Upper lobe of left lung (tissue), 6 donors: ENCODE measurements at regions not wholly inside any gene's neighbourhood (a gene's known extent, or its start where the extent isn't known, plus 50 kb on each side); places are given as distances from the start of the nearest gene placed in this dataset.
"Not testable (repeated sequence)": the region's sequence is repeated elsewhere in the genome, so short reads cannot be mapped to it uniquely, and the experiment has no call there.

Experiments
- ATAC-seq, 2 donors: fragments of 200-7000 bp; cut with Tn5 transposase; one replicate each; pipeline ENCODE4 v1.9.1; 2022; ENCODE audit warnings: mild to moderate bottlenecking in 2 of 2, moderate library complexity in 2 of 2; ENCODE audit not compliant: low FRiP score in 2 of 2
- DNase-seq, 2 donors: peaks; one replicate each; pipeline ENCODE4 v3.0.0-alpha.2; 2019 to 2020
- H3K27ac ChIP-seq, 4 donors: fragments of 200-600 bp; sonication (generic); one replicate each; pipeline ENCODE4 v1.5.1; 2016 to 2019
- H3K27me3 ChIP-seq, 4 donors: fragments of 200-600 bp; sonication (generic); one replicate each; pipeline ENCODE4 v1.5.1; 2017 to 2019
- H3K36me3 ChIP-seq, 4 donors: fragments of 200-600 bp; sonication (generic); one replicate each; pipeline ENCODE4 v1.5.1; 2016 to 2019
- H3K4me1 ChIP-seq, 4 donors: fragments of 200-600 bp; sonication (generic); one replicate each; pipeline ENCODE4 v1.5.1; 2018 to 2019
- H3K4me3 ChIP-seq, 4 donors: fragments of 200-600 bp; sonication (generic); one replicate each; pipeline ENCODE4 v1.5.1; 2017 to 2019; ENCODE audit warnings: mild to moderate bottlenecking in 2 of 4, moderate library complexity in 1 of 4
- H3K9me3 ChIP-seq, 4 donors: fragments of 200-600 bp; sonication (generic); one replicate each; pipeline ENCODE4 v1.5.1; 2018 to 2019
- CTCF ChIP-seq, 6 experiments: fragments of 450-650 bp in 4 of 6; fragments of 200-600 bp in 2 of 6; sonication (generic) in 2 of 6; IDR thresholded peaks; one replicate each; pipeline ENCODE4 v1.5.1; 2016 to 2019; ENCODE audit warnings: antibody characterized with exemption in 6 of 6
- EP300 ChIP-seq, 4 donors: sonication (generic); formaldehyde crosslinking; IDR thresholded peaks; one replicate each; pipeline ENCODE4 v1.5.1; 2017; ENCODE audit warnings: antibody characterized with exemption in 4 of 4, control low read depth in 2 of 4
- POLR2A ChIP-seq, 4 donors: fragments of 450-650 bp; IDR thresholded peaks; one replicate each; pipeline ENCODE4 v1.5.1; 2016 to 2017; ENCODE audit warnings: antibody characterized with exemption in 4 of 4, mild to moderate bottlenecking in 2 of 4
- POLR2AphosphoS5 ChIP-seq, 2 donors: sonication (generic); formaldehyde crosslinking; IDR thresholded peaks; one replicate each; pipeline ENCODE4 v1.5.1; 2017; ENCODE audit warnings: antibody characterized with exemption in 2 of 2
- WGBS, 2 donors: methylation state at CpG; one replicate each; pipeline ENCODE4 v1.1.5; 2017 to 2018; 5-methylcytosine and 5-hydroxymethylcytosine counted together
- donor health status: DM: no; HTN: no; CAD: no; lungs with moderate emphysema.
- donor health status: DM: no; HTN: yes; CAD: no; lungs with severe emphysema.

DNA sequence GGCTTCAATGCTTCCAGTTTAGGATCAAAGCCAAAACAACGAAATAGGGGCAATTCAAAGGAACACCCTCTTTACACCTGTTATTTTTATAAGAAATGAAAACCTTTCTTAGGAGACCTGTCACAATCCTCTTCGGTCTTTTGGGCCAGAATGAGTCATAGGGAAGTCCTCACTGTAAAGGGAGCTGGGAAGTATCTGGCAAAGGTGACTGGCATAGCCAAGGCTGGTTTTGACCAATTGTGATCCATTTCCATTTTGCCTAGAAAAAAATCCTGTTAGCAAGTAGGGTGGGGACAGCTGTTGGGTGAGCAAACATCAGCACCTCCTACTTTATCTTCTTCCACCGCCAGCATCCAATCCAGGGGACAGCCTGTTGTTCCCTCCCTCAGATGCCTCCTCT is 343.2 kb upstream of the SULF2 start:
- Histone ChIP-seq H3K4me1 (peaks cover 0 to 12% (median 2%) of the 10 kb centered on the region in 4 donors), H3K27ac (no peak overlapping the region), H3K36me3 (no peaks in the 10 kb centered on the region), H3K9me3 (peaks cover 0 to 12% (median 4%) of the 10 kb centered on the region in 4 donors), H3K4me3 (no peak overlapping the region), H3K27me3 (no peaks in the 10 kb centered on the region)
- 80 to 87% methylated on average over 3 of the region's 3 CpGs for WGBS, 2 donors
- no peak for DNase-seq
- TF ChIP-seq CTCF (IDR thresholded peaks at IDR 0.05) (no peak), POLR2A (IDR thresholded peaks at IDR 0.05) (no peak), POLR2AphosphoS5 (IDR thresholded peaks at IDR 0.05) (no peak), EP300 (IDR thresholded peaks at IDR 0.05) (no peak)
- no peak for ATAC-seq

DNA sequence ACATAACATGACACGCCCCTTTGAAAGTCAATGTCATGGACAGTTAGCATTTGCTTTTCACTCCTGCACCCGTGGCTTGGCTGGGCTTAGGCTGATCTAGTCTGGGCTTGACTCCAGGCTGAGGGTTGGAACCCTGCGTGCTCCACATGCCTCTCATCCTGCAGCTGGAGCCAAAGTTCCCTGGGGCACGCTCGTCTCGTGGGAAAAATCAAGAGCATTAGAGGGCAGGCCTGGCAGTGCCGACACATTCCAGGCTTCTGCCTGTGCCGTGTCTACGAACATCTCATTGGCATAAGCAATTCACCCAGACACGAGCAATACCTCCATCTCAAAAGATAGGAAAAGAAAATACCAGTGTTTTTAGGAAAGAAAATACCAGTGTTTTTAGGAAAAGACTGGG is 342.7 kb upstream of the SULF2 start:
- H3K9me3 ChIP-seq: peaks cover 0 to 11% (median 3%) of the 10 kb centered on the region in 4 donors
- H3K4me1 ChIP-seq: peaks cover 0 to 12% (median 2%) of the 10 kb centered on the region in 4 donors
- not testable (repeated sequence) for H3K27ac ChIP-seq, DNase-seq, H3K4me3 ChIP-seq, H3K36me3 ChIP-seq, H3K27me3 ChIP-seq, ATAC-seq
- WGBS, 2 donors: 73 to 85% methylated on average over 9 to 10 of the region's 10 CpGs

DNA sequence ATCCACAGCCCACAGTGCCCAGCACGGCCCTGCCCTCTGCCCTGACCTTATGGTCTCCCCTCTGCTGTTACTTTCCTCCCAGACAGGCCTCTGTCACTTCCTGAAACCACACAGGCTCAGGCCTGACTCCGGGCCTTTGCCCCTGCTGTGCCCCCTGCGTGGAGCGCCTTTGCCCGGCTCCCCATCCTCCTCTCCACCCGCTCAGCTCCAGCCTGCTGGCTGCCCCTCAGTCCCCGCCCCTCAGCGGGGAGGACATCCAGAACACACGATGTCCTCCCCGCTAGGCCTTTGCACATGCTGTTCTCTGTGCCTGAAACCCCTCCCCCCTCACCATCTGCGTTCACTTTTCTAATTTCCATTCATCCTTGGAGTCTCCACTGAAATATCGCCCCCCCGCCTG is 341.9 kb upstream of the SULF2 start:
- H3K27ac ChIP-seq, H3K9me3 ChIP-seq, H3K27me3 ChIP-seq, H3K4me3 ChIP-seq, ATAC-seq, H3K36me3 ChIP-seq: not testable (repeated sequence)
- DNase-seq: peak in 1 of 2 donors; percentile 36
- 82 to 84% methylated on average over 9 to 13 of the region's 13 CpGs for WGBS, 2 donors
- peaks cover 0 to 12% (median 2%) of the 10 kb centered on the region in 4 donors for H3K4me1 ChIP-seq

- no peaks in the 10 kb centered on the region for H3K36me3 ChIP-seq
- H3K27ac ChIP-seq: no peak overlapping the region
- peaks cover 0 to 12% (median 2%) of the 10 kb centered on the region in 4 donors for H3K4me1 ChIP-seq
- WGBS, 2 donors: 43 to 58% methylated on average over 8 of the region's 8 CpGs
- DNase-seq (no peak), ATAC-seq (no peak)
- TF ChIP-seq EP300 (IDR thresholded peaks at IDR 0.05) (no peak), CTCF (IDR thresholded peaks at IDR 0.05) (no peak)
- H3K9me3 ChIP-seq: no peaks in the 10 kb centered on the region
- H3K4me3 ChIP-seq: no peak overlapping the region
- no peaks in the 10 kb centered on the region for H3K27me3 ChIP-seq
Measured at GRCh38 chr20:48126227-48126740, 341.0 kb upstream of the SULF2 start.

- no peaks in the 10 kb centered on the region for H3K9me3 ChIP-seq
- DNase-seq: no peak
- no peak overlapping the region for H3K4me3 ChIP-seq
- no peaks in the 10 kb centered on the region for H3K36me3 ChIP-seq
- no peak for ATAC-seq
- no peak overlapping the region for H3K27ac ChIP-seq
- H3K4me1 ChIP-seq: peaks cover 0 to 12% (median 2%) of the 10 kb centered on the region in 4 donors
- WGBS, 2 donors: 71 to 74% methylated on average over 9 of the region's 9 CpGs
- no peaks in the 10 kb centered on the region for H3K27me3 ChIP-seq
- no peak for TF ChIP-seq POLR2A (IDR thresholded peaks at IDR 0.05)
- no peak for TF ChIP-seq CTCF (IDR thresholded peaks at IDR 0.05)
- TF ChIP-seq POLR2AphosphoS5 (IDR thresholded peaks at IDR 0.05): no peak
- TF ChIP-seq EP300 (IDR thresholded peaks at IDR 0.05): no peak
Measured at GRCh38 chr20:48124960-48125359, 339.7 kb upstream of the SULF2 start.

DNA sequence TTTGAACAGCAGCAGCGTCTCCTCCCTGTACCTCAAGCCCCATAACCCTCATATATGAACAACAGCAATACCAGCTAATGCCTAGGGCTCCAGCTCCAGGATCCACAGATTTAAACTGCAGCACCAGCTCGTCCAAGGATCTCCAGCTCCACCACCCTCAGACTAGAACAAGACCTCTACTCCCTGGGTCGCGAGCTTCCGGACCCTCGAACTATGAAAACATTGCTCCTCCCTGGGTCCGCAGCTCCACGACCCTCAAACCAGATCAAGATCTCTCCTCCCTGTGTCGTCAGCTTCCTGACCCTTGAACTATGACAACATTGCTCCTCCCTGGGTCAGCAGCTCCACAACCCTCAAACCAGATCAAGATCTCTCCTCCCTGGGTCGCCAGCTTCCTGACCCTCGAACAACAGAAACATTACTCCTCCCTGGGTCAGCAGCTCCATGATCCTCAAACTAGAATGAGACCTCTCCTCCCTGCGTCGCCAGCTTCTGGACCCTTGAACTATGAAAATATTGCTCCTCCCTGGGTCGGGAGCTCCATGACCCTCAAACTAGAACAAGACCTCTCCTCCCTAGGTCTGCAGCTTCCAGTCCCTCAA is 339.0 kb upstream of the SULF2 start:
- H3K4me3 ChIP-seq: no peak overlapping the region
- DNase-seq: no peak
- ATAC-seq: no peak
- H3K9me3 ChIP-seq: no peaks in the 10 kb centered on the region
- peaks cover 0 to 12% (median 2%) of the 10 kb centered on the region in 4 donors for H3K4me1 ChIP-seq
- no peaks in the 10 kb centered on the region for H3K36me3 ChIP-seq
- no peak for TF ChIP-seq POLR2A (IDR thresholded peaks at IDR 0.05)
- TF ChIP-seq CTCF (IDR thresholded peaks at IDR 0.05): no peak
- TF ChIP-seq POLR2AphosphoS5 (IDR thresholded peaks at IDR 0.05): no peak
- TF ChIP-seq EP300 (IDR thresholded peaks at IDR 0.05): no peak
- 81 to 82% methylated on average over 14 of the region's 14 CpGs for WGBS, 2 donors
- no peak overlapping the region for H3K27ac ChIP-seq
- H3K27me3 ChIP-seq: no peaks in the 10 kb centered on the region
